ENCODE measurements at regions not wholly inside any gene's neighbourhood (a gene's known extent, or its start where the extent isn't known, plus 50 kb on each side); places are given as distances from the start of the nearest gene placed in this dataset.

GRCh38 chr5:135649435-135649834, 70.6 kb upstream of the CXCL14 start:
- peaks cover 17% of the 10 kb centered on the region for H3K27me3 Mint-ChIP-seq (ENCODE audit: low read depth)
- no peak overlapping the region for H3K4me3 Mint-ChIP-seq (ENCODE audit: unreplicated experiment)
- DNase-seq (ENCODE audit: low spot score), result no peak
- H3K36me3 Mint-ChIP-seq (ENCODE audit: low read depth), result no peaks in the 10 kb centered on the region
- TF ChIP-seq, protein P1, sequence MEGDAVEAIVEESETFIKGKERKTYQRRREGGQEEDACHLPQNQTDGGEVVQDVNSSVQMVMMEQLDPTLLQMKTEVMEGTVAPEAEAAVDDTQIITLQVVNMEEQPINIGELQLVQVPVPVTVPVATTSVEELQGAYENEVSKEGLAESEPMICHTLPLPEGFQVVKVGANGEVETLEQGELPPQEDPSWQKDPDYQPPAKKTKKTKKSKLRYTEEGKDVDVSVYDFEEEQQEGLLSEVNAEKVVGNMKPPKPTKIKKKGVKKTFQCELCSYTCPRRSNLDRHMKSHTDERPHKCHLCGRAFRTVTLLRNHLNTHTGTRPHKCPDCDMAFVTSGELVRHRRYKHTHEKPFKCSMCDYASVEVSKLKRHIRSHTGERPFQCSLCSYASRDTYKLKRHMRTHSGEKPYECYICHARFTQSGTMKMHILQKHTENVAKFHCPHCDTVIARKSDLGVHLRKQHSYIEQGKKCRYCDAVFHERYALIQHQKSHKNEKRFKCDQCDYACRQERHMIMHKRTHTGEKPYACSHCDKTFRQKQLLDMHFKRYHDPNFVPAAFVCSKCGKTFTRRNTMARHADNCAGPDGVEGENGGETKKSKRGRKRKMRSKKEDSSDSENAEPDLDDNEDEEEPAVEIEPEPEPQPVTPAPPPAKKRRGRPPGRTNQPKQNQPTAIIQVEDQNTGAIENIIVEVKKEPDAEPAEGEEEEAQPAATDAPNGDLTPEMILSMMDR (IDR thresholded peaks at IDR 0.05), result no peak
- H3K4me1 Mint-ChIP-seq (ENCODE audit: low read depth), result no peaks in the 10 kb centered on the region
- H3K27ac Mint-ChIP-seq (ENCODE audit: unreplicated experiment), result no peak overlapping the region
- peaks cover 4% of the 10 kb centered on the region for H3K9me3 Mint-ChIP-seq (ENCODE audit: low read depth)

DNA sequence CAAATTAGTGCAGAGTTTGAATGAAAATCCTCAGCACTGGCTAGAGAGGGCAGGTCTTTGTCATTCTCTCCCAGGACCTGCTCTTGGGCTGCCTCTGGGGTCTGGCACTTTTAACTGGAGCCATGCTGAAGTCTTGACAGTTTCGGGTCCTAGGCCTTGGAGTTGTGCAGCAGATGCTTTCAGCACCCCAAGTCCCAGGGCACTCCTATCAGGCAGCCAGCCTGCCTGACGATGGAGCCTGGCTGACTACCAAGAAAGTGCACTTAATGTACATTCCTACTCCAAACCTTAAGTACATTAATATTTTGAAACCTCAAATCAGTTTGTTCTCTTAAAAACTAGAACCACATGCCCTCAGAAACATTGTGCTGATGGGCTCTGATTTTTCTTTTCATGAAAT, 69.3 kb upstream of the CXCL14 start:
- DNase-seq (ENCODE audit: low spot score), result no peak
- H3K36me3 Mint-ChIP-seq (ENCODE audit: low read depth), result no peaks in the 10 kb centered on the region
- peaks cover 4% of the 10 kb centered on the region for H3K9me3 Mint-ChIP-seq (ENCODE audit: low read depth)
- H3K4me1 Mint-ChIP-seq (ENCODE audit: low read depth), result no peaks in the 10 kb centered on the region
- peaks cover 23% of the 10 kb centered on the region for H3K27me3 Mint-ChIP-seq (ENCODE audit: low read depth)
- no peak overlapping the region for H3K4me3 Mint-ChIP-seq (ENCODE audit: unreplicated experiment)
- TF ChIP-seq, protein P1 (IDR thresholded peaks at IDR 0.05), result no peak
- no peak overlapping the region for H3K27ac Mint-ChIP-seq (ENCODE audit: unreplicated experiment)

GRCh38 chr5:135645336-135646180, 66.8 kb upstream of the CXCL14 start:
- no peak overlapping the region for H3K27ac Mint-ChIP-seq (ENCODE audit: unreplicated experiment)
- H3K4me3 Mint-ChIP-seq (ENCODE audit: unreplicated experiment), result no peak overlapping the region
- H3K27me3 Mint-ChIP-seq (ENCODE audit: low read depth), result peaks cover 38% of the 10 kb centered on the region
- TF ChIP-seq, protein P1 (IDR thresholded peaks at IDR 0.05), result no peak
- H3K4me1 Mint-ChIP-seq (ENCODE audit: low read depth), result no peaks in the 10 kb centered on the region
- no peaks in the 10 kb centered on the region for H3K9me3 Mint-ChIP-seq (ENCODE audit: low read depth)
- DNase-seq (ENCODE audit: low spot score), result no peak
- no peaks in the 10 kb centered on the region for H3K36me3 Mint-ChIP-seq (ENCODE audit: low read depth)

GRCh38 chr5:135644816-135645215, 66.0 kb upstream of the CXCL14 start:
- Mint-ChIP-seq H3K27ac (ENCODE audit: unreplicated experiment) (no peak overlapping the region), H3K4me1 (ENCODE audit: low read depth) (no peaks in the 10 kb centered on the region), H3K9me3 (ENCODE audit: low read depth) (peaks cover 2% of the 10 kb centered on the region), H3K27me3 (ENCODE audit: low read depth) (peaks cover 42% of the 10 kb centered on the region), H3K4me3 (ENCODE audit: unreplicated experiment) (no peak overlapping the region), H3K36me3 (ENCODE audit: low read depth) (no peaks in the 10 kb centered on the region)
- no peak for DNase-seq (ENCODE audit: low spot score)
- TF ChIP-seq, protein P1 (IDR thresholded peaks at IDR 0.05), result no peak

- Mint-ChIP-seq H3K4me3 (ENCODE audit: unreplicated experiment) (no peak overlapping the region), H3K27ac (ENCODE audit: unreplicated experiment) (no peak overlapping the region)
These were observed 65.3 kb upstream of the CXCL14 start for GRCh38 chr5:135643881-135644766.

More at GRCh38 chr5:135643881-135644766, 65.3 kb upstream of the CXCL14 start:
- Mint-ChIP-seq H3K9me3 (ENCODE audit: low read depth) (peaks cover 6% of the 10 kb centered on the region), H3K36me3 (ENCODE audit: low read depth) (no peaks in the 10 kb centered on the region), H3K27me3 (ENCODE audit: low read depth) (peaks cover 41% of the 10 kb centered on the region), H3K4me1 (ENCODE audit: low read depth) (no peaks in the 10 kb centered on the region)
- TF ChIP-seq, protein P1 (IDR thresholded peaks at IDR 0.05), result no peak
- no peak for DNase-seq (ENCODE audit: low spot score)

Measured in chondrocyte (in vitro differentiated cells).